ENCODE measurements at regions not wholly inside any gene's neighbourhood (a gene's known extent, or its start where the extent isn't known, plus 50 kb on each side); places are given as distances from the start of the nearest gene placed in this dataset.

DNA sequence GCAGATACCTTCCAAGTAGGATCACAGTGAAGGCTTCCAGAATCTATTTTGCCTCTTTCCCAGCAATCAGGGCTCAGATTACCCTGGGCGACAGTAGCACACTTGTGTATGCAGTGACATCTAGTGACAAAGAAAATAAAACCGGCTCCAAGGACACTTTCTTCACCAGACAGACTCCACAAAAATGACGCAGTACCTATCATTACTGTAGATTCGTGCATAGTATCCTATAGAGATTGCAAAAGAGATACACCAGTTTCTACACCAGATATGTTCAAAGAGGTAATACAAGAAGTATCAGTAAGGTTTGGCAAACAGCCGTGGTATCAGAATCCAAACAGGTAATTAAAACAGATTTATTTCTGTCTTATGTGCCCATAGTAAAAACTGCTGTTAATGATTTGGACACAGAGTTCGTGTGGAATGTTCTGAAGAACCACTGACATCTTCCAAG lies 600.4 kb upstream of the JAG1 start (continued):
- TF ChIP-seq GMEB2 (CRISPR knock-in tag; IDR thresholded peaks at IDR 0.05; ENCODE audit: low read depth) (no peak), NRL (CRISPR knock-in tag; IDR thresholded peaks at IDR 0.05; ENCODE audit: borderline replicate concordance) (no peak), ZNF614 (CRISPR knock-in tag; IDR thresholded peaks at IDR 0.05; ENCODE audit: borderline replicate concordance) (no peak), DPF2 (CRISPR knock-in tag; IDR thresholded peaks at IDR 0.05; ENCODE audit: borderline replicate concordance, low read depth) (no peak), ZNF670 (CRISPR knock-in tag; IDR thresholded peaks at IDR 0.05; ENCODE audit: borderline replicate concordance) (0 out of 2 replicates have a peak, but pooled peaks have one; percentile 68), SNAI1 (CRISPR knock-in tag; IDR thresholded peaks at IDR 0.05; ENCODE audit: borderline replicate concordance) (no peak), NCOA2 (CRISPR knock-in tag; IDR thresholded peaks at IDR 0.05) (peak; percentile 19; the same call in 1 of the 2 replicates), ZNF776 (CRISPR knock-in tag; IDR thresholded peaks at IDR 0.05) (no peak), ESRRA (CRISPR knock-in tag; IDR thresholded peaks at IDR 0.05; ENCODE audit: low read depth) (no peak), RFXANK (CRISPR knock-in tag; IDR thresholded peaks at IDR 0.05) (no peak), HOMEZ (CRISPR knock-in tag; IDR thresholded peaks at IDR 0.05; ENCODE audit: low read depth) (no peak), BRCA1 (CRISPR knock-in tag; IDR thresholded peaks at IDR 0.05) (0 out of 2 replicates have a peak, but pooled peaks have one; percentile 62), KMT2B (CRISPR knock-in tag; IDR thresholded peaks at IDR 0.05) (0 out of 2 replicates have a peak, but pooled peaks have one; percentile 25), IKZF5 (CRISPR knock-in tag; IDR thresholded peaks at IDR 0.05) (no peak), ZSCAN30 (CRISPR knock-in tag; IDR thresholded peaks at IDR 0.05) (no peak), SIN3B (IDR thresholded peaks at IDR 0.05; ENCODE audit: low read length) (no peak), CENPT (CRISPR knock-in tag; IDR thresholded peaks at IDR 0.05; ENCODE audit: low read depth) (no peak), ZNF451 (CRISPR knock-in tag; IDR thresholded peaks at IDR 0.05) (no peak), ERF (CRISPR knock-in tag; IDR thresholded peaks at IDR 0.05) (no peak), HOXA7 (CRISPR knock-in tag; IDR thresholded peaks at IDR 0.05) (no peak), NKX3-1 (CRISPR knock-in tag; IDR thresholded peaks at IDR 0.05) (no peak)
- TF ChIP-seq, protein P1, sequence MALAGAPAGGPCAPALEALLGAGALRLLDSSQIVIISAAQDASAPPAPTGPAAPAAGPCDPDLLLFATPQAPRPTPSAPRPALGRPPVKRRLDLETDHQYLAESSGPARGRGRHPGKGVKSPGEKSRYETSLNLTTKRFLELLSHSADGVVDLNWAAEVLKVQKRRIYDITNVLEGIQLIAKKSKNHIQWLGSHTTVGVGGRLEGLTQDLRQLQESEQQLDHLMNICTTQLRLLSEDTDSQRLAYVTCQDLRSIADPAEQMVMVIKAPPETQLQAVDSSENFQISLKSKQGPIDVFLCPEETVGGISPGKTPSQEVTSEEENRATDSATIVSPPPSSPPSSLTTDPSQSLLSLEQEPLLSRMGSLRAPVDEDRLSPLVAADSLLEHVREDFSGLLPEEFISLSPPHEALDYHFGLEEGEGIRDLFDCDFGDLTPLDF (CRISPR knock-in tag; IDR thresholded peaks at IDR 0.05), result no peak
- TF ChIP-seq, protein P2, sequence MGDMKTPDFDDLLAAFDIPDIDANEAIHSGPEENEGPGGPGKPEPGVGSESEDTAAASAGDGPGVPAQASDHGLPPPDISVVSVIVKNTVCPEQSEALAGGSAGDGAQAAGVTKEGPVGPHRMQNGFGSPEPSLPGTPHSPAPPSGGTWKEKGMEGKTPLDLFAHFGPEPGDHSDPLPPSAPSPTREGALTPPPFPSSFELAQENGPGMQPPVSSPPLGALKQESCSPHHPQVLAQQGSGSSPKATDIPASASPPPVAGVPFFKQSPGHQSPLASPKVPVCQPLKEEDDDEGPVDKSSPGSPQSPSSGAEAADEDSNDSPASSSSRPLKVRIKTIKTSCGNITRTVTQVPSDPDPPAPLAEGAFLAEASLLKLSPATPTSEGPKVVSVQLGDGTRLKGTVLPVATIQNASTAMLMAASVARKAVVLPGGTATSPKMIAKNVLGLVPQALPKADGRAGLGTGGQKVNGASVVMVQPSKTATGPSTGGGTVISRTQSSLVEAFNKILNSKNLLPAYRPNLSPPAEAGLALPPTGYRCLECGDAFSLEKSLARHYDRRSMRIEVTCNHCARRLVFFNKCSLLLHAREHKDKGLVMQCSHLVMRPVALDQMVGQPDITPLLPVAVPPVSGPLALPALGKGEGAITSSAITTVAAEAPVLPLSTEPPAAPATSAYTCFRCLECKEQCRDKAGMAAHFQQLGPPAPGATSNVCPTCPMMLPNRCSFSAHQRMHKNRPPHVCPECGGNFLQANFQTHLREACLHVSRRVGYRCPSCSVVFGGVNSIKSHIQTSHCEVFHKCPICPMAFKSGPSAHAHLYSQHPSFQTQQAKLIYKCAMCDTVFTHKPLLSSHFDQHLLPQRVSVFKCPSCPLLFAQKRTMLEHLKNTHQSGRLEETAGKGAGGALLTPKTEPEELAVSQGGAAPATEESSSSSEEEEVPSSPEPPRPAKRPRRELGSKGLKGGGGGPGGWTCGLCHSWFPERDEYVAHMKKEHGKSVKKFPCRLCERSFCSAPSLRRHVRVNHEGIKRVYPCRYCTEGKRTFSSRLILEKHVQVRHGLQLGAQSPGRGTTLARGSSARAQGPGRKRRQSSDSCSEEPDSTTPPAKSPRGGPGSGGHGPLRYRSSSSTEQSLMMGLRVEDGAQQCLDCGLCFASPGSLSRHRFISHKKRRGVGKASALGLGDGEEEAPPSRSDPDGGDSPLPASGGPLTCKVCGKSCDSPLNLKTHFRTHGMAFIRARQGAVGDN (CRISPR knock-in tag; IDR thresholded peaks at IDR 0.05), result no peak
